ENCODE measurements at regions not wholly inside any gene's neighbourhood (a gene's known extent, or its start where the extent isn't known, plus 50 kb on each side); places are given as distances from the start of the nearest gene placed in this dataset.
A peak's percentile ranks its signal among the peaks of the same experiment; 100 is the strongest.

- TF ChIP-seq CTCF (IDR thresholded peaks at IDR 0.05; ENCODE audit: unreplicated experiment): no peak
- Mint-ChIP-seq H3K4me3 (no peak overlapping the region), H3K27ac (no peak overlapping the region), H3K27me3 (ENCODE audit: low read depth) (peaks cover 2% of the 10 kb centered on the region), H3K36me3 (no peaks in the 10 kb centered on the region), H3K4me1 (peaks cover 2% of the 10 kb centered on the region), H3K9me3 (peaks cover 8% of the 10 kb centered on the region)
- no peak for DNase-seq (ENCODE audit: low spot score in 2 of 2, unreplicated experiment in 2 of 2)
Measured at GRCh38 chr5:4348919-4349318, 753.3 kb downstream of the IRX1 start.

GRCh38 chr5:4356201-4356600, 760.6 kb downstream of the IRX1 start:
- peaks cover 13% of the 10 kb centered on the region for H3K9me3 Mint-ChIP-seq
- no peak for TF ChIP-seq CTCF (IDR thresholded peaks at IDR 0.05; ENCODE audit: unreplicated experiment)
- DNase-seq (ENCODE audit: low spot score in 2 of 2, unreplicated experiment in 2 of 2): no peak
- no peaks in the 10 kb centered on the region for H3K36me3 Mint-ChIP-seq
- H3K27ac Mint-ChIP-seq: no peak overlapping the region
- no peak overlapping the region for H3K4me3 Mint-ChIP-seq
- H3K27me3 Mint-ChIP-seq (ENCODE audit: low read depth): no peaks in the 10 kb centered on the region
- H3K4me1 Mint-ChIP-seq: peaks cover 14% of the 10 kb centered on the region

GRCh38 chr5:4359847-4360246, 764.2 kb downstream of the IRX1 start:
- no peak for TF ChIP-seq CTCF (IDR thresholded peaks at IDR 0.05; ENCODE audit: unreplicated experiment)
- DNase-seq (ENCODE audit: low spot score in 2 of 2, unreplicated experiment in 2 of 2): no peak
- no peaks in the 10 kb centered on the region for H3K36me3 Mint-ChIP-seq
- H3K4me3 Mint-ChIP-seq: no peak overlapping the region
- H3K4me1 Mint-ChIP-seq: peaks cover 38% of the 10 kb centered on the region
- no peaks in the 10 kb centered on the region for H3K27me3 Mint-ChIP-seq (ENCODE audit: low read depth)
- peaks cover 5% of the 10 kb centered on the region for H3K9me3 Mint-ChIP-seq
- H3K27ac Mint-ChIP-seq: no peak overlapping the region

- DNase-seq (ENCODE audit: low spot score in 2 of 2, unreplicated experiment in 2 of 2): no peak
- Mint-ChIP-seq H3K4me3 (no peak overlapping the region), H3K9me3 (peaks cover 5% of the 10 kb centered on the region), H3K4me1 (peaks cover 47% of the 10 kb centered on the region), H3K27ac (no peak overlapping the region), H3K36me3 (no peaks in the 10 kb centered on the region), H3K27me3 (ENCODE audit: low read depth) (no peaks in the 10 kb centered on the region)
- TF ChIP-seq CTCF (IDR thresholded peaks at IDR 0.05; ENCODE audit: unreplicated experiment): no peak
Measured at GRCh38 chr5:4361753-4362152, 766.1 kb downstream of the IRX1 start.

- TF ChIP-seq CTCF (IDR thresholded peaks at IDR 0.05; ENCODE audit: unreplicated experiment): no peak
Measured at GRCh38 chr5:4362411-4362810, 766.8 kb downstream of the IRX1 start.

GRCh38 chr5:4363045-4363444, 767.4 kb downstream of the IRX1 start:
- DNase-seq (ENCODE audit: low spot score in 2 of 2, unreplicated experiment in 2 of 2): no peak
- no peak overlapping the region for H3K4me3 Mint-ChIP-seq
- H3K9me3 Mint-ChIP-seq: peaks cover 5% of the 10 kb centered on the region
- peaks cover 52% of the 10 kb centered on the region for H3K4me1 Mint-ChIP-seq
- no peak for TF ChIP-seq CTCF (IDR thresholded peaks at IDR 0.05; ENCODE audit: unreplicated experiment)
- no peaks in the 10 kb centered on the region for H3K27me3 Mint-ChIP-seq (ENCODE audit: low read depth)
- no peaks in the 10 kb centered on the region for H3K36me3 Mint-ChIP-seq
- peak overlapping the region; percentile 76 for H3K27ac Mint-ChIP-seq

More at GRCh38 chr5:4362411-4362810, 766.8 kb downstream of the IRX1 start:
- no peak overlapping the region for H3K4me3 Mint-ChIP-seq
- DNase-seq (ENCODE audit: low spot score in 2 of 2, unreplicated experiment in 2 of 2): no peak
- H3K27me3 Mint-ChIP-seq (ENCODE audit: low read depth): no peaks in the 10 kb centered on the region
- peaks cover 51% of the 10 kb centered on the region for H3K4me1 Mint-ChIP-seq
- no peak overlapping the region for H3K27ac Mint-ChIP-seq
- H3K9me3 Mint-ChIP-seq: peaks cover 5% of the 10 kb centered on the region
- no peaks in the 10 kb centered on the region for H3K36me3 Mint-ChIP-seq
